ENCODE measurements at regions not wholly inside any gene's neighbourhood (a gene's known extent, or its start where the extent isn't known, plus 50 kb on each side); places are given as distances from the start of the nearest gene placed in this dataset.

- TF ChIP-seq POLR2AphosphoS5 (IDR thresholded peaks at IDR 0.05; ENCODE audit: low read depth, low read length): no peak
- TF ChIP-seq, protein P1, sequence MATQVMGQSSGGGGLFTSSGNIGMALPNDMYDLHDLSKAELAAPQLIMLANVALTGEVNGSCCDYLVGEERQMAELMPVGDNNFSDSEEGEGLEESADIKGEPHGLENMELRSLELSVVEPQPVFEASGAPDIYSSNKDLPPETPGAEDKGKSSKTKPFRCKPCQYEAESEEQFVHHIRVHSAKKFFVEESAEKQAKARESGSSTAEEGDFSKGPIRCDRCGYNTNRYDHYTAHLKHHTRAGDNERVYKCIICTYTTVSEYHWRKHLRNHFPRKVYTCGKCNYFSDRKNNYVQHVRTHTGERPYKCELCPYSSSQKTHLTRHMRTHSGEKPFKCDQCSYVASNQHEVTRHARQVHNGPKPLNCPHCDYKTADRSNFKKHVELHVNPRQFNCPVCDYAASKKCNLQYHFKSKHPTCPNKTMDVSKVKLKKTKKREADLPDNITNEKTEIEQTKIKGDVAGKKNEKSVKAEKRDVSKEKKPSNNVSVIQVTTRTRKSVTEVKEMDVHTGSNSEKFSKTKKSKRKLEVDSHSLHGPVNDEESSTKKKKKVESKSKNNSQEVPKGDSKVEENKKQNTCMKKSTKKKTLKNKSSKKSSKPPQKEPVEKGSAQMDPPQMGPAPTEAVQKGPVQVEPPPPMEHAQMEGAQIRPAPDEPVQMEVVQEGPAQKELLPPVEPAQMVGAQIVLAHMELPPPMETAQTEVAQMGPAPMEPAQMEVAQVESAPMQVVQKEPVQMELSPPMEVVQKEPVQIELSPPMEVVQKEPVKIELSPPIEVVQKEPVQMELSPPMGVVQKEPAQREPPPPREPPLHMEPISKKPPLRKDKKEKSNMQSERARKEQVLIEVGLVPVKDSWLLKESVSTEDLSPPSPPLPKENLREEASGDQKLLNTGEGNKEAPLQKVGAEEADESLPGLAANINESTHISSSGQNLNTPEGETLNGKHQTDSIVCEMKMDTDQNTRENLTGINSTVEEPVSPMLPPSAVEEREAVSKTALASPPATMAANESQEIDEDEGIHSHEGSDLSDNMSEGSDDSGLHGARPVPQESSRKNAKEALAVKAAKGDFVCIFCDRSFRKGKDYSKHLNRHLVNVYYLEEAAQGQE (IDR thresholded peaks at IDR 0.05; ENCODE audit: insufficient read depth in 1 of 2, low read depth in 2 of 2, low read length in 2 of 2): no peak
- TF ChIP-seq SIN3A (IDR thresholded peaks at IDR 0.05; ENCODE audit: borderline replicate concordance, insufficient read depth, low read length): no peak
- TF ChIP-seq TAF1 (IDR thresholded peaks at IDR 0.05; ENCODE audit: borderline replicate concordance, insufficient read depth, low read length): no peak
- no peak for TF ChIP-seq FOXP2 (optimal IDR thresholded peaks at IDR 0.05; ENCODE audit: borderline replicate concordance, extremely low read depth, extremely low read length, insufficient read depth)
Measured at GRCh38 chr22:27429476-27429875, 372.1 kb downstream of the MN1 start.

Data from PFSK-1 (cell line).